Testis (tissue), 2 donors: ENCODE measurements at regions not wholly inside any gene's neighbourhood (a gene's known extent, or its start where the extent isn't known, plus 50 kb on each side); places are given as distances from the start of the nearest gene placed in this dataset.

Experiments
- CTCF ChIP-seq, 3 experiments: fragments of 450-650 bp in 2 of 3; fragments of 200-600 bp in 1 of 3; sonication (generic) in 1 of 3; IDR thresholded peaks; one replicate each; pipeline ENCODE4 v1.5.1; 2016 to 2019; ENCODE audit warnings: antibody characterized with exemption in 3 of 3, mild to moderate bottlenecking in 2 of 3, moderate library complexity in 1 of 3
- POLR2A ChIP-seq: fragments of 450-650 bp; IDR thresholded peaks from one replicate; pipeline ENCODE4 v1.6.1; 2017; ENCODE audit warnings: antibody characterized with exemption, mild to moderate bottlenecking, moderate library complexity

- TF ChIP-seq POLR2A (no peak), CTCF (IDR thresholded peaks at IDR 0.05) (no peak)
Observed at GRCh38 chr2:18703555-18703954, 114.2 kb upstream of the NT5C1B start.
